Neural progenitor cell (in vitro differentiated cells): ENCODE measurements at regions not wholly inside any gene's neighbourhood (a gene's known extent, or its start where the extent isn't known, plus 50 kb on each side); places are given as distances from the start of the nearest gene placed in this dataset.

Experiments
- CTCF ChIP-seq: fragments of 200-600 bp; sonication (generic); IDR thresholded peaks from 2 replicates; pipeline ENCODE4 v1.5.1; 2017; ENCODE audit warnings: antibody characterized with exemption, mild to moderate bottlenecking
- EZH2 ChIP-seq: fragments of 200-600 bp; sonication (generic); IDR thresholded peaks from 2 replicates; pipeline ENCODE4 v1.6.1; 2017; ENCODE audit warnings: antibody characterized with exemption, mild to moderate bottlenecking, moderate library complexity

GRCh38 chr6:71194724-71195123 lies 93.9 kb upstream of the OGFRL1 start:
- TF ChIP-seq CTCF: no peak
- no peak for TF ChIP-seq EZH2
